IPS-NIHi7 (cell line): ENCODE measurements at regions not wholly inside any gene's neighbourhood (a gene's known extent, or its start where the extent isn't known, plus 50 kb on each side); places are given as distances from the start of the nearest gene placed in this dataset.

Source experiments
- DNase-seq: peaks from one replicate; pipeline ENCODE4 v3.0.0; 2012; ENCODE audit warnings: mixed read lengths; ENCODE audit errors: extremely low spot score

- DNase-seq = no peak
Observed at GRCh38 chr5:35319333-35320002, 89.2 kb upstream of the PRLR start.

- no peak for DNase-seq
Observed at GRCh38 chr5:35317586-35317985, 87.3 kb upstream of the PRLR start.

GRCh38 chr5:35316611-35317274, 86.5 kb upstream of the PRLR start:
- DNase-seq = no peak

GRCh38 chr5:35313291-35313690, 83.0 kb upstream of the PRLR start:
- DNase-seq = no peak

- no peak for DNase-seq
Observed at GRCh38 chr5:35312267-35312666, 82.0 kb upstream of the PRLR start.

- DNase-seq = no peak
Observed at GRCh38 chr5:35309365-35310130, 79.3 kb upstream of the PRLR start.

- no peak for DNase-seq
Observed at GRCh38 chr5:35308421-35308820, 78.1 kb upstream of the PRLR start.

- DNase-seq = no peak
Observed at GRCh38 chr5:35306716-35307365, 76.6 kb upstream of the PRLR start.

- no peak for DNase-seq
Observed at GRCh38 chr5:35305336-35306020, 75.2 kb upstream of the PRLR start.

GRCh38 chr5:35304291-35304690, 74.0 kb upstream of the PRLR start:
- DNase-seq = no peak

GRCh38 chr5:35303152-35303551, 72.9 kb upstream of the PRLR start:
- DNase-seq = no peak

GRCh38 chr5:35302544-35302943, 72.3 kb upstream of the PRLR start:
- no peak for DNase-seq

- DNase-seq = no peak
Observed at GRCh38 chr5:35297755-35298154, 67.5 kb upstream of the PRLR start.

GRCh38 chr5:35294976-35295375, 64.7 kb upstream of the PRLR start:
- no peak for DNase-seq

GRCh38 chr5:35294017-35294416, 63.7 kb upstream of the PRLR start:
- DNase-seq = no peak

- DNase-seq = no peak
Observed at GRCh38 chr5:35285435-35285834, 55.1 kb upstream of the PRLR start.

GRCh38 chr5:35285011-35285410, 54.7 kb upstream of the PRLR start:
- no peak for DNase-seq

- no peak for DNase-seq
Observed at GRCh38 chr5:35284364-35284763, 54.1 kb upstream of the PRLR start.

GRCh38 chr5:35282810-35283209, 52.5 kb upstream of the PRLR start:
- no peak for DNase-seq

- no peak for DNase-seq
Observed at GRCh38 chr5:35281613-35282012, 51.3 kb upstream of the PRLR start.
